HEK293 (cell line): ENCODE measurements at regions not wholly inside any gene's neighbourhood (a gene's known extent, or its start where the extent isn't known, plus 50 kb on each side); places are given as distances from the start of the nearest gene placed in this dataset.

ENCODE experiments used
- CTCF ChIA-PET: fragments of 350-600 bp; formaldehyde crosslinking; extraction: SDS; loops from one replicate; lab custom pipeline; 2021; ENCODE audit warnings: antibody characterized with exemption; lab: Yijun Ruan, JAX
- POLR2A ChIA-PET: fragments of 300-600 bp; formaldehyde crosslinking; extraction: SDS; loops from one replicate; lab custom pipeline; 2020; ENCODE audit warnings: antibody characterized with exemption, inconsistent platforms; lab: Yijun Ruan, JAX
- H3K27ac ChIP-seq: fragments of 200-500 bp; sonication (Bioruptor generic); 2 replicates; pipeline ENCODE4 v1.5.1; 2014; ENCODE audit warnings: low read depth, low read length, control low read depth, inconsistent platforms; ENCODE audit errors: extremely low read depth
- H3K36me3 ChIP-seq, 2 experiments: fragments of 200-500 bp in 1 of 2; sonication (Bioruptor generic) in 1 of 2; 1 replicate in 1 of 2; 2 replicates in 1 of 2; pipeline ENCODE4 v1.5.1; 2014 to 2017; ENCODE audit warnings: inconsistent platforms in 2 of 2, low read length in 2 of 2; ENCODE audit not compliant: control insufficient read depth in 2 of 2, insufficient read depth in 1 of 2
- H3K4me1 ChIP-seq: fragments of 200-500 bp; sonication (Bioruptor generic); 2 replicates; pipeline ENCODE4 v1.5.1; 2014; ENCODE audit warnings: mild to moderate bottlenecking, low read length, inconsistent platforms; ENCODE audit not compliant: control insufficient read depth, insufficient read depth
- H3K4me3 ChIP-seq: 2 replicates; pipeline ENCODE4 v1.5.1; 2011; ENCODE audit warnings: low read depth, mild to moderate bottlenecking, control low read depth, low read length, moderate library complexity
- H3K9me3 ChIP-seq: fragments of 200-500 bp; sonication (Bioruptor generic); 2 replicates; pipeline ENCODE4 v1.5.1; 2014; ENCODE audit warnings: low read depth, low read length, inconsistent platforms; ENCODE audit not compliant: control insufficient read depth, insufficient read depth
- FEZF1 ChIP-seq: fragments of 450-650 bp; formaldehyde crosslinking; IDR thresholded peaks from 2 replicates; pipeline ENCODE4 v1.5.1; 2016; ENCODE audit warnings: missing biosample characterization, missing genetic modification characterization
- OSR2 ChIP-seq: fragments of 450-650 bp; formaldehyde crosslinking; IDR thresholded peaks from 2 replicates; pipeline ENCODE4 v1.5.1; 2016; ENCODE audit warnings: missing biosample characterization, missing genetic modification characterization
- TRIM28 ChIP-seq: IDR thresholded peaks from 2 replicates; pipeline ENCODE4 v1.6.1; 2011; ENCODE audit warnings: low read length, control low read depth, borderline replicate concordance
- ZBTB1 ChIP-seq: fragments of 450-650 bp; formaldehyde crosslinking; IDR thresholded peaks from 2 replicates; pipeline ENCODE4 v1.5.1; 2016; ENCODE audit warnings: missing biosample characterization, missing genetic modification characterization
- ZBTB7A ChIP-seq: fragments of 450-650 bp; formaldehyde crosslinking; IDR thresholded peaks from 2 replicates; pipeline ENCODE4 v1.5.1; 2016; ENCODE audit warnings: low read depth, missing biosample characterization, missing genetic modification characterization
- ZNF138 ChIP-seq: fragments of 450-650 bp; formaldehyde crosslinking; IDR thresholded peaks from 2 replicates; pipeline ENCODE4 v1.5.1; 2016; ENCODE audit warnings: missing biosample characterization, missing genetic modification characterization, borderline replicate concordance
- ZNF19 ChIP-seq: fragments of 450-650 bp; formaldehyde crosslinking; IDR thresholded peaks from 2 replicates; pipeline ENCODE4; 2016; ENCODE audit warnings: missing biosample characterization, missing genetic modification characterization, low read depth
- ZNF555 ChIP-seq: fragments of 450-650 bp; formaldehyde crosslinking; conservative IDR thresholded peaks from 2 replicates; pipeline ENCODE4 v1.5.1; 2017; ENCODE audit warnings: missing biosample characterization, mild to moderate bottlenecking, missing genetic modification characterization, inconsistent platforms
- ZNF585B ChIP-seq: fragments of 450-650 bp; formaldehyde crosslinking; IDR thresholded peaks from 2 replicates; pipeline ENCODE4 v1.5.1; 2016; ENCODE audit warnings: missing biosample characterization, missing genetic modification characterization
- ZNF596 ChIP-seq: fragments of 450-650 bp; IDR thresholded peaks from 2 replicates; pipeline ENCODE4 v1.5.0; 2018; ENCODE audit warnings: missing biosample characterization, mild to moderate bottlenecking, missing genetic modification characterization, moderate library complexity
- ZNF629 ChIP-seq: fragments of 450-650 bp; formaldehyde crosslinking; IDR thresholded peaks from 2 replicates; pipeline ENCODE4 v1.5.1; 2017; ENCODE audit warnings: missing biosample characterization, missing genetic modification characterization
- ZNF768 ChIP-seq: fragments of 450-650 bp; formaldehyde crosslinking; IDR thresholded peaks from 2 replicates; pipeline ENCODE4 v1.5.1; 2018; ENCODE audit warnings: missing biosample characterization, mild to moderate bottlenecking, missing genetic modification characterization
- ZXDB ChIP-seq: fragments of 450-650 bp; formaldehyde crosslinking; IDR thresholded peaks from 2 replicates; pipeline ENCODE4 v1.5.1; 2016; ENCODE audit warnings: missing biosample characterization, missing genetic modification characterization
- TF ChIP-seq, protein P1 (sequence below): fragments of 450-650 bp; formaldehyde crosslinking; IDR thresholded peaks from 2 replicates; pipeline ENCODE4 v1.5.1; 2016; ENCODE audit warnings: missing biosample characterization, missing genetic modification characterization
- TF ChIP-seq, protein P2 (sequence below): fragments of 450-650 bp; formaldehyde crosslinking; IDR thresholded peaks from 2 replicates; pipeline ENCODE4 v1.5.1; 2016; ENCODE audit warnings: missing biosample characterization, missing genetic modification characterization
- TF ChIP-seq, protein P3 (sequence below): fragments of 450-650 bp; formaldehyde crosslinking; IDR thresholded peaks from 2 replicates; pipeline ENCODE4 v1.5.1; 2017; ENCODE audit warnings: missing biosample characterization, missing genetic modification characterization

DNA sequence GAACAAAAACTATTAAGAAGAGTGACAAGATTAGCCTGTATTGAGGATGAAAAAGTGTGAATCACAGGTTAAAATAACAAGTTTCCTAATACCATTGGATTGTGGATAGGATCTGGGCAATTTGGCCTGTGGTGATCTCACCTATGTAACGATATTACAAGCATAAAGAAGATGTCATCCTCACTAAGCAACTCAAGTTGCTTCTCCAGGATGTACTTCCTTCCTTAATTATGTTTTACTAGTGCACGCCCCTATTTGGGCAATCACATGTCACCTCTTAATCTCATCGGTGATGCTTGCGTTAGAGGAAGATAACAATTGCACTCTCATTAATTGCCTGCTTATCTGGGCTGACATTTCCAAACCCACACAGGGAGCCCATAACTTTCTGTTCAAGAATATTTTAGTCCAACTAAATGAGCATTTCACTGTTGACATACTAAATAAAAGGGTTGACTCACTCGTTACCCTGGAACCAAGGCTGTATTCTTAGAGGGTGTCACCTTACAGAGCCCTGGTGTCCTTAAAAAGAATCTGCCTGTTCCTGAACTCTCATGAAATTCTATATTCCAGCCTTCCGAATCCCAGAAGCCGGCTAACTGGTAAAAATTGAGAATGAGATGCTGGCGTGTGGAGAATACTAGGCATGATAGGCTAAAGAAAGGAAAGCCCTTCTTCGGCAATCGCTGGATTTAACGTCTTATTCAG, 88.2 kb upstream of the ATXN1 start (continued):
- TF ChIP-seq ZNF555 (tag by site-specific recombination) (no peak), ZBTB1 (tag by site-specific recombination) (no peak), ZNF629 (tag by site-specific recombination) (peak; percentile 97), ZNF596 (tag by site-specific recombination) (0 out of 2 replicates have a peak, but pooled peaks have one; percentile 18), ZXDB (tag by site-specific recombination) (peak; percentile 96), ZBTB7A (tag by site-specific recombination) (peak; percentile 47; the same call in 1 of the 2 replicates), TRIM28 (peak; percentile 90)
- TF ChIP-seq, protein P1, sequence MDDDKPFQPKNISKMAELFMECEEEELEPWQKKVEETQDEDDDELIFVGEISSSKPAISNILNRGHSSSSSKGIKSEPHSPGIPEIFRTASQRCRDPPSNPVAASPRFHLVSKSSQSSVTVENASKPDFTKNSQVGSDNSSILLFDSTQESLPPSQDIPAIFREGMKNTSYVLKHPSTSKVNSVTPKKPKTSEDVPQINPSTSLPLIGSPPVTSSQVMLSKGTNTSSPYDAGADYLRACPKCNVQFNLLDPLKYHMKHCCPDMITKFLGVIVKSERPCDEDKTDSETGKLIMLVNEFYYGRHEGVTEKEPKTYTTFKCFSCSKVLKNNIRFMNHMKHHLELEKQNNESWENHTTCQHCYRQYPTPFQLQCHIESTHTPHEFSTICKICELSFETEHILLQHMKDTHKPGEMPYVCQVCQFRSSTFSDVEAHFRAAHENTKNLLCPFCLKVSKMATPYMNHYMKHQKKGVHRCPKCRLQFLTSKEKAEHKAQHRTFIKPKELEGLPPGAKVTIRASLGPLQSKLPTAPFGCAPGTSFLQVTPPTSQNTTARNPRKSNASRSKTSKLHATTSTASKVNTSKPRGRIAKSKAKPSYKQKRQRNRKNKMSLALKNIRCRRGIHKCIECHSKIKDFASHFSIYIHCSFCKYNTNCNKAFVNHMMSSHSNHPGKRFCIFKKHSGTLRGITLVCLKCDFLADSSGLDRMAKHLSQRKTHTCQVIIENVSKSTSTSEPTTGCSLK (tag by site-specific recombination), result no peak

DNA sequence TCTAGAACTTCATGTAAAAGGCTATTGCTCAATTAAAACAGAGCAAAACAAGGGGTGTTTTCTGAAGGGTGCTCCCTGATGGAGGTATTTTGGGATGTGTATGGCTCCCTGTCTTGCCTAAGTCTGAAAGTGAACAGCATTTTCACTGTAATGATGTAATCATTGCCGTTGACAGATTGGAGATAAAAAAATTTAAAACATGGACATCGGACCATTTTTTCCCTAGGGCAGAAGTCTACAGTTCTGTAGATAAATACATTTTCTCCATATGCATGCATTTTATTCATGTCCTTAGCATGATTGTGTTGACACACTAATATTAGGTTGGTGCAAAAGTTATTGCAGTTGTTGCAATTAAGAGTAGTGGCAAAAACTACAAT, 85.1 kb upstream of the ATXN1 start:
- no peaks in the 10 kb centered on the region for H3K36me3 ChIP-seq
- no peaks in the 10 kb centered on the region for H3K9me3 ChIP-seq
- no peak overlapping the region for H3K4me3 ChIP-seq
- TF ChIP-seq ZNF138 (tag by site-specific recombination) (no peak), FEZF1 (tag by site-specific recombination) (peak; percentile 41; the same call in 1 of the 2 replicates), ZNF768 (no peak), ZNF585B (tag by site-specific recombination) (no peak)
- TF ChIP-seq, protein P2, sequence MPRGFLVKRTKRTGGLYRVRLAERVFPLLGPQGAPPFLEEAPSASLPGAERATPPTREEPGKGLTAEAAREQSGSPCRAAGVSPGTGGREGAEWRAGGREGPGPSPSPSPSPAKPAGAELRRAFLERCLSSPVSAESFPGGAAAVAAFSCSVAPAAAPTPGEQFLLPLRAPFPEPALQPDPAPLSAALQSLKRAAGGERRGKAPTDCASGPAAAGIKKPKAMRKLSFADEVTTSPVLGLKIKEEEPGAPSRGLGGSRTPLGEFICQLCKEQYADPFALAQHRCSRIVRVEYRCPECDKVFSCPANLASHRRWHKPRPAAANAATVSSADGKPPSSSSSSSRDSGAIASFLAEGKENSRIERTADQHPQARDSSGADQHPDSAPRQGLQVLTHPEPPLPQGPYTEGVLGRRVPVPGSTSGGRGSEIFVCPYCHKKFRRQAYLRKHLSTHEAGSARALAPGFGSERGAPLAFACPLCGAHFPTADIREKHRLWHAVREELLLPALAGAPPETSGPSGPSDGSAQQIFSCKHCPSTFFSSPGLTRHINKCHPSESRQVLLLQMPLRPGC (tag by site-specific recombination), result no peak
- TF ChIP-seq, all 188 proteins: peak for 1
- ChIA-PET POLR2A (no interaction called here), CTCF (interaction anchor here (0.7 to 2.5 kb wide), 4 partner anchors 29 to 118 kb away, joined by 3 to 10 read pairs (median 4); no protein-coding TSS in a partner anchor)
- H3K4me1 ChIP-seq, result peaks cover 32% of the 10 kb centered on the region
- H3K27ac ChIP-seq, result no peak overlapping the region

DNA sequence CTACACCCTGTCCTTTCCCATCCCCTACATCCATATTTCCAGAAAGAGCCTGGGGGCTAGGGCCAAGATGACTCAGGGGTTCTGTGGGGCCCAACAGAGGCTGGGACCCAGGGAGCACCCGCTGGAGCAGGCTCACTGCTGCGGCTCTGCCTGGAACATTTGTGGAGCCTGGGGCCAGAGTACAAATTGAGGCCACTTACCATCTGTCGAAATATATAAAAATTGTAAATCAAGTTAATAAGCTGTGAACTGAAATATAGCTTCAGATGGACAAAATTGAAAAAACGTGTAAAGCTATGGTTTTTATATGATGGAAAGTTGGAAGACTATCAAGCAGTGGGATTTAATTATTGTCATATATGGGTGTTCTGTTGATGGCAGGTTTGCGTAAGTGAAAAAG, 82.9 kb upstream of the ATXN1 start:
- no peaks in the 10 kb centered on the region for H3K9me3 ChIP-seq
- ChIA-PET POLR2A (no interaction called here), CTCF (interaction anchor here (1.4 kb wide), 1 partner anchor 24 kb away, joined by 4 read pairs; no protein-coding TSS in a partner anchor)
- no peak overlapping the region for H3K4me3 ChIP-seq
- H3K36me3 ChIP-seq, result no peaks in the 10 kb centered on the region
- H3K4me1 ChIP-seq, result peaks cover 16% of the 10 kb centered on the region
- no peak overlapping the region for H3K27ac ChIP-seq
- TF ChIP-seq ZNF19 (no peak), OSR2 (tag by site-specific recombination) (peak; percentile 23; the same call in 1 of the 2 replicates)
- TF ChIP-seq, protein P3, sequence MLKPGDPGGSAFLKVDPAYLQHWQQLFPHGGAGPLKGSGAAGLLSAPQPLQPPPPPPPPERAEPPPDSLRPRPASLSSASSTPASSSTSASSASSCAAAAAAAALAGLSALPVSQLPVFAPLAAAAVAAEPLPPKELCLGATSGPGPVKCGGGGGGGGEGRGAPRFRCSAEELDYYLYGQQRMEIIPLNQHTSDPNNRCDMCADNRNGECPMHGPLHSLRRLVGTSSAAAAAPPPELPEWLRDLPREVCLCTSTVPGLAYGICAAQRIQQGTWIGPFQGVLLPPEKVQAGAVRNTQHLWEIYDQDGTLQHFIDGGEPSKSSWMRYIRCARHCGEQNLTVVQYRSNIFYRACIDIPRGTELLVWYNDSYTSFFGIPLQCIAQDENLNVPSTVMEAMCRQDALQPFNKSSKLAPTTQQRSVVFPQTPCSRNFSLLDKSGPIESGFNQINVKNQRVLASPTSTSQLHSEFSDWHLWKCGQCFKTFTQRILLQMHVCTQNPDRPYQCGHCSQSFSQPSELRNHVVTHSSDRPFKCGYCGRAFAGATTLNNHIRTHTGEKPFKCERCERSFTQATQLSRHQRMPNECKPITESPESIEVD (tag by site-specific recombination), result peak; percentile 80
